HG03571 (cell line): ENCODE measurements at regions not wholly inside any gene's neighbourhood (a gene's known extent, or its start where the extent isn't known, plus 50 kb on each side); places are given as distances from the start of the nearest gene placed in this dataset.
"Not testable (repeated sequence)": the region's sequence is repeated elsewhere in the genome, so short reads cannot be mapped to it uniquely, and the experiment has no call there.

Experiments used
- ATAC-seq: cut with Tn5 transposase; IDR thresholded peaks from one replicate; pipeline ENCODE4 v1.9.1; 2021; ENCODE audit not compliant: unreplicated experiment

GRCh38 chr6:78771586-78771985 is 95.8 kb upstream of the IRAK1BP1 start:
- ATAC-seq: no peak

DNA sequence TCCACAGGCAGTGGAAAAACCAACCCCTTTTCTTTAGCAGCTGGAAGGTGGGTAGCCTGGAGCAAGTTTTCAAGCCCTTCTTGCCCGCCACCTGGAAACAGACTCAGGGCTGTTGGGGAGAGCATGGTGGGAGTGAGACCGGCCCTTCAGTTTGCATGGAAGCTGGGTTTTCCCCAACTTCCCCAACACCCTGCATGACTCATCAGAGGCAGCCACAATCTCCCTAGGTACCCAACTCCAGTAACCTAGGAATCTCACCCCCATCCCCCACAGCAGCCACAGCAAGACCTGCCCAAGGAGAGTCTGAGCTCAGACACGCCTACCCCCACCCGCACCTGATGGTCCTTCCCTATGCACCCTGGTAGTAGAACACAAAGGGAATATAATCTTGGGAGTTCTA is 86.3 kb upstream of the IRAK1BP1 start:
- ATAC-seq: no peak

DNA sequence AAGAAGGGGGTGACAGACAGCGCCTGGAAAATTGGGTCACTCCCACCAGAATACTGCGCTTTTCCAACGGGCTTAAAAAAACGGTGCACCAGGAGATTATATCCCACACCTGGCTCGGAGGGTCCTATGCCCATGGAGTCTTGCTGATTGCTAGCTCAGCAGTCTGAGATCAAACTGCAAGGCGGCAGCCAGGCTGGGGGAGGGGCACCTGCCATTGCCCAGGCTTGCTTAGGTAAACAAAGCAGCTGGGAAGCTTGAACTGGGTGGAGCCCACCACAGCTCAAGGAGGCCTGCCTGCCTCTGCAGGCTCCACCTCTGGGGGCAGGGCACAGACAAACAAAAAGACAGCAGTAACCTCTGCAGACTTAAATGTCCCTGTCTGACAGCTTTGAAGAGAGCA is 84.0 kb upstream of the IRAK1BP1 start:
- ATAC-seq: not testable (repeated sequence)

- no peak for ATAC-seq
Observed at GRCh38 chr6:78797270-78797669, 70.1 kb upstream of the IRAK1BP1 start.

DNA sequence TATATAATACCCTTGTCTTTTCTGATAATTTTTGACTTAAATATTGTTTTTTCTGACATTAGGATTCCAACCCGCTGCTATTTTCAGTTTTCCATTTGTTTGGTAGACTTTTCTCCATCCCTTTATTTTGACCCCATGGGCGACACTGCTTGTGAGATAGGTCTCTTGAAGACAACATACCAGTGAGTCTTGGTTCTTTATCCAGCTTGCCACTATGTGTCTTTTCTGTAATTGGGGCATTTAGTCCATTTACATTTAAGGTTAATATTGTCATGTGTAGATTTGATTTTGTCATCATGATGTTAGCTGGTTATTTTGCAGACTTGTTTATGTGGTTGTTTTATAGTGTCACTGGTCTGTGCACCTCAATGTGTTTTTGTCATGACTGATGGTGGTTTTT is 67.7 kb upstream of the IRAK1BP1 start:
- ATAC-seq: no peak

DNA sequence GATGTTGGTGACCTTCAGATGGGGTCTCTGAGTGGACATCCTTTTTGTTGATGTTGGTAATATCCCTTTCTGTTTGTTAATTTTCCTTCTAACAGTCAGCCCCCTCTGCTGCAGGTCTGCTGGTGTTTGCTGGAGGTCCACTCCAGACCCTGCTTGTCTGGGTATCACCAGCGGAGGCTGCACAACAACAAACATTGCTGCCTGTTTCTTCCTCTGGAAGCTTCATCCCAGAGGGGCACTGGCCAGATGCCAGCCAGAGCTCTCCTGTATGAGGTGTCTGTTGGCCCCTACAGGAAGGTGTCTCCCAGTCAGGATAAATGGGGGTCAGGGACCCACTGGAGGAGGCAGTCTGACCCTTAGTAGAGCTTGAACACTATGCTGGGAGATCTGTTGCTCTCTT is 60.6 kb upstream of the IRAK1BP1 start:
- ATAC-seq: not testable (repeated sequence)

GRCh38 chr6:78807655-78808355 is 59.5 kb upstream of the IRAK1BP1 start:
- ATAC-seq: not testable (repeated sequence)

GRCh38 chr6:78808356-78808891 is 58.9 kb upstream of the IRAK1BP1 start:
- no peak for ATAC-seq

GRCh38 chr6:78808933-78809332 is 58.4 kb upstream of the IRAK1BP1 start:
- ATAC-seq: no peak

DNA sequence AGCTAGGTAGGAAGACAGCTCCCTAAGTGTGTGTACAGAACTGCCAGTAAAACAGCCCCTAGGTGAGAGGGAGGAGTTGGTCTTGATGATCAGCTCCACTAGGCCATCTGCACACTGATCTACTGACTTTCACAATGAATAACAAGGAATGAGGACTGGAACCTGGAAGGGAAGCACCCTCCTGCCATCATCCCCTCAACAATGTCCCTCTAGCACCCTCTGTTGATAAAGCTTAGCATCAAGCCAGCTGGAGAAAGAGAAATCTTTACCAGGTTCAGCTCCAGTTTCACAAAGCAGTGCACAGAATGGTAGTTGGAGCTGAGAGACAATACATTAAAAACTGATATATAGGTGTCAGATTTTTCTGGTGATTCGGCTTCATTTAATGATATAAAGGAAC is 57.2 kb upstream of the IRAK1BP1 start:
- no peak for ATAC-seq

GRCh38 chr6:78810698-78811097 is 56.7 kb upstream of the IRAK1BP1 start:
- no peak for ATAC-seq
